ENCODE measurements at regions not wholly inside any gene's neighbourhood (a gene's known extent, or its start where the extent isn't known, plus 50 kb on each side); places are given as distances from the start of the nearest gene placed in this dataset.
"Not testable (repeated sequence)": the region's sequence is repeated elsewhere in the genome, so short reads cannot be mapped to it uniquely, and the experiment has no call there.

DNA sequence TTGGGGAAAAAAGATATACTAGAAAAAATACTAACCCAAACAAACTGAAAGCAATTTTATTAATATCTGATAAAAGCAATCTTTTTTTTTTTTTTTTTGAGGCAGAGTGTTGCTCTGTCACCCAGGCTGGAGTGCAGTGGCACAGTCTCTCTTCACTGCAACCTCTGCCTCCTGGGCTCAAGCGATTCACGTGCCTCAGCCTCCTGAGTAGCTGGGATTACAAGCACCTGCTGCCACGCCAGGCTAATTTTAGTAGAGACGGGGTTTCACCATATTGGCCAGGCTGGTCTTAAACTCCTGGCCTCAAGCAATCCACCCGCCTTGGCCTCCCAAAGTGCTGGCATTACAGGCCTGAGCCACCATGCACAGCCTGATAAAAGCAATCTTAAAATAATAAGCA, 467.5 kb upstream of the TNC start:
- not testable (repeated sequence) for DNase-seq

DNA sequence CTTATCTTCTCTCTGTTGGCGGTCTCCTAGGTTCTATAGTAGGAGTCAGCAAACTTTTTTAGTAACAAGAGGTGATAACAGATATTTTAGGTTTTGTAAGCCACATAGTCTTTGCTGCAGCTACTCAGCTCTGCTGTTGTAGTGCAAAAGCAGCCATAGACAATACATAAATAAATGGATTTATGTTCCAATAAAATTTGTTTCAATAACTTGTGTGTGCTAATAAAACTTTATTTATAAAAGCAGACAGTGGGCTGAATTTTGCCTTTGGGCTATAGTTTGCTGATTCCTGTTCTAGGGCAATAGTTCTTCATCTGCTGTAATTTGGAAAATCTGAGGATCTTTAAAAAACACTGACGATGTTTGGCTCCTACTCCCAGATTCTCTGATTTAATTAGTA, 469.4 kb upstream of the TNC start:
- no peak for DNase-seq

DNA sequence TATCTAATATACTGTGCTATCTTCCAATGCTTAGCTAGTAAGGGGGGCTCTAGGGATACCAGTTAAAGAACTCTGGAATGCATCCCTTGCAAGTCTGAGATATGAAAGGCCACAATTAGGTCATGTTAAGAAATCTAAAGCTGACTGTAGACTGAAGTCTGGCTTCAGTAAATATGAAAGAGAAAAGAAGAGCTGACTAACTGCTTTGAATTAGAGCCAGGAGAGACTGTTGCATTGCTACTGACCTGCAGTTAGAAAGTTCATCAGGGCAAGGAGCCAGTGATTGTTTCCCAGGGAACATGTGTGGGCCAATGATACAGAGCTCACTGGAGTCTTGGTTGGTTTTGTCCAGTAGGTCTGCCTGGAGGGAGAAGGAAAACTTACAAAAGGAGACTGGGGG, 472.1 kb upstream of the TNC start:
- DNase-seq = no peak

DNA sequence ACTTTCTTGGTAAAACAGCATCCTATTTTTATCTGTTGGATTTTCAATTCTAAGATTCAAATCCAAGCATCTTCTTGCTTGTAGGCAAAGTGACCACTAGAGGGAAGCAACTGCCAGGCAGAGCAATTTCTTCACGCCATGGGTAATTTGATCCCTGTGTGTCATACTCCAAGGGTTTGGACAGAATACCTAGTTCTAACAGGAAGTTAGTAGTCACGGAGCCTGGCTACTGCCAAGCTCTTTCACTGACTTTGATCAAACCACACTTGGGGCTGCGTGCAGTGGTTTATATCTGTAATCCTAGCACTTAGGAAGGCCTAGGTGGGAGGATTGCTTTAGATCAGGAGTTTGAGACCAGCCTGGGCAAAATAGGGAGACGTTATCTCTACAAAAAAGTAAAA, 473.6 kb upstream of the TNC start:
- peak; percentile 51 for DNase-seq

DNA sequence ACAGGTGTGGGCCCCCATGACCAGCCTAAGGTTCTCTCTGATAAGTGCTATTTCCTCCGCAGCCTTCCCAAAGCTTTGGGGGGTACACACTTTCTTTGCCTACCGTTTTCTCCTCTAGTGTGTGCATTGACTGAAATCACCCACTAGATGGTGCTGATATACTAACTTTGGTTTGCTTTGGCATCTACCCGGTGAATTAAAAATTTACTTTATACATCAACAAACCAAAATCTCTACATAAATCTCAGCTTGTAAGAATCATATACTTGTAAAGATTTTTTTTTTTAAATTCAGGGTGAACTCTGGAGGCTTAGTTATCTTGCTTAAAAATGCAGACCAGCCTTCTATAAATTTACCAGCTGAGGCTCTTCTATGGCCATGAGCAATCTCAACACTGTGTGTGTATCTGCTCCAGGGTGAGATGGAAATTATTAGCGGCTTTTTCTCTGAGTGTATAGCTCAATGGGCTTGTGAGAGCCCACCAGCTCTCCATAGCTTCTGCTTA, 475.7 kb upstream of the TNC start:
- peak; percentile 54 for DNase-seq

DNA sequence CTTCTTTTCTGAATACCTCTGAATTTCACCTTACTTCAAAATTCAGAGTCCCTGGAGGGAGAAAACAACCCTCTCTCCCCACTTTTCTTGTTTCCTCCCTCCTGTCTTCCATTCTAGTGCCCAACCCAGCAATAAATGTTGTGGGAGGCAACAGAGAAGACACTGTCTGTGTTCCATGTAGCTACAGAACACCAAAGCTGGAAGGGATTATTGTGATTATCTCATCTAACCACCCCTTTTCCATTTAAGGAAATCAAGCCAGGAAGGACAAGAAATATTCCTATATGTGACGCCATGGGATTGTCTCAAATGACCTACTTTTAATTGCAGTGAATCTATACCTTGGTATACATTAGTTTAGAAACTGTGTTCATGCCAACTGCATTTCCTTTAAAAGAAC, 476.6 kb upstream of the TNC start:
- no peak for DNase-seq

DNA sequence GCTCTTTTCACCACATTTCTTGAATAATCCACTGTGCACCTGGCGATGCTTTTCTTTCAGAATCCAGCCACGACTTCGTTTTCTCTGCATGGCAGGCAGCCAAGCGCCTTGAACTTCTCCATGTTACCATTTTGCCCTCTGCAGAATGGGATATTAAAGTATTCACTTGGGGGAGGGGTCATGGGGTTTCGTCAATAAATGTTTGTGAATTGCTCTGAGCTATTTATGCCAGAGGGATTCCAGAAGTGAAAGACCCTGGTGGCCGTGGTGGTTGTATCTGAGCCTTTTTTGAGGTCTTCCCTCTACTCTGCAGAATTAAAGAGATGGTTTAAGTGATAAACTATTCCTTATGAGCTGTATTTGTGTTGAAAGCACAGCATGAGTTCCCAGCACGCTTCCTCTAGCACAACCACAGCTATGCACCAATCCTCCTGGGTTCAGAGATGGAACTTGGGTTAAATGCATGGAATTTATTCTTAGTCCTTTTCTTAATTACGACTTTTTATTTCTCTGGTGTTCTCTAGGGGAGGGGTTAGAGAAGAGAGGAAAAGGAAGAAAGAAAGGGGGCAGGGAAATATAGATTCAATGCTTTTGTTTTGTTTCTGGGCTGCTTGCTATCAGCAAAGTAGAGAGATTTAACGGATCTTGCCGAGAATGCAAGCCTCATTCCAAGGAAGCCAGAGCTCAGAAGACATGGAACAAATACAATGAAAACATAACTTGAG, 478.2 kb upstream of the TNC start:
- no peak for DNase-seq

DNA sequence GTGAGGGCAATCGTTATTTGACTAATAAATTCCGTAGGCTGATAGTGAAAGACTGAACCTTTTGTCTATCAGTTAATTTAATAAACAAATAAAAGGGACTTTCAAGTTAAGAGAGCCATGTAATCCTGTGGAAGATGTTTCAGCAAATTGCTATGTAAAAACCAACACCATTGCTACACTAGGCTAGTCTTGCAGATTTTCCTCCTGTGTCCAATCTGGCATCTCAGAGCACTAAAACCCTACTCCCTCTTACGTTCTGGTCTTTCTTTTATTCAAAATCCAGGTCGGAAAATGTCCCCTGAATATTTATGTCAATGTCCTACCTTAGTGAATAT, 478.8 kb upstream of the TNC start:
- no peak for DNase-seq

DNA sequence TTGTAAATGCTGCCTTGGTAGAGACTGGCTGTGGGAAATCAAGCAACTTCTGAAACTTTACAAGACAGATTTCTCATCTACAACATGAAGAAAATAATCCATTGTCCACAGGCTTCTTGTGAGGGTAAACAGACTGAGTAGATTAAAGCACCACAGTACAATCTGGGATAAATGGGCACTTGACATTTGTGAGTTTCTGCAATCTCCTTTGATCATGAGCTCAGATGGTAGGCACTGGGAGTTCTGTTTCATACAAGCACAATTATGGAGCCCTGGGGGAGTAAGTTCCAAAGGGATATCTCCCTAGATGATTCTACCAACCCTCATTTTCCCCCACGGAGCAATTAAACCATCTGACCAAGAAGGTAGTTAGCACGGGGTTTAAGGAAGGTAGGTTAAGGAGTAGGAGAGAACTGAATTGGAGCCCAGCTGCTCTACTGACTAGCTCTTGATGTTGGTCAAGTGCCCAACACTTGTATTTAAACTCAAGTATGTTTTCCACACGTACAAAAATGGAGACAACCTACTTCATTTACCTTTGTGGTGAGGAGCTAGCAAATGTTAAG, 479.5 kb upstream of the TNC start:
- no peak for DNase-seq

DNA sequence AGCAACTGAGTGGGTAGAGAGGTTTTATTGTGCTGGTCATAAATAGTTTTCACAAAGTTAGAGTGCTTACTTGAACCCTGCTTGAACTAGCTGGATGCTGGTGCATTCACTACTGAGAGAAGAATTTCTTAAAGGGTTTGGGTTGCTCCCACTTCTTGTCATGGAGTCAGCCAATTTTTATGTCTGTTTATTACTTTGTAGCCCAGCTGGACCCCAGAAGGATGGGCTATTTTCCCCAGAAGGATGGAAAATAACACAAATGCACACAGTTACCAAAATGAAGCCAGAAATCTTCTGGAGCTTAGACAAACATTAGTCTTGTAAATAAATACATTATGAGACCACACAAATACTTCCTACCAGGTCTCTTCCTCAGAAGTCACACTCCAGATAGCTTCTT, 480.8 kb upstream of the TNC start:
- no peak for DNase-seq

DNA sequence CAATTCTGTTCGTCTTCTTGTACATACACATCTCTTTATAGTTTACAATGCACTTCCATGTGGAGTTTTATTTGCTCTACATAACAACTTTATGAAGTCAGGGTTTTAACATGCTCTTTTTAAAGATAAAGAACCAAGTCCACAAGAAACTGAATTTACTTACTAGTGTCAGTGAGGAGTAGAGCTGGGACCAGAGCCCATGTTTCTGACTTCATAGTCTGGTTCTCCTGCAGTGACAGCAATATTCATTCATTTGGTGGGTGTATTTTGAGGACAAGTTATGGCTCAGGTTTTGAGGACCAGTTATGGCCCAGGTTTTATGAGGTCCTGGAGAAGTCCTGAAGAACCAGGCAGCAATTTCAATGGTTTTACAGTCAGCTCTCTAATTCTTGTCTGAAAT, 481.9 kb upstream of the TNC start:
- no peak for DNase-seq

DNA sequence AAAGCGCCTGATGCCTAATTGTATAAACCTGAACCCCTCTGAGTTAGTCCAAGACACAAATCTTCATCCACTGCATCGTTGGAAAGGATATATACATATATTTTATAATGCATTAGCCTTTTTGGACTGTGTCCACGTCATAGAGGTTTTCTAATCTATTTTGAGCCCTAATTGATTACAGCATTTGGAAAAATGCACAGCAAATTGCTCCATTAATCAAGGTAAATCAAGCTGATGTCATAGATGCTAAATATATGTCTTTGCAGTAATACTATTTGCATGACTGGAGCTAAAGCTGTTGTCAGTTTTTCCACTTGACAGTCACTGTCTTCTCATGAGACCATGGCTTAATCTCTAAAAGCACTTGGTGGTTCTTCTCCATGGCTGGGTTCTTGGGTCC, 483.5 kb upstream of the TNC start:
- DNase-seq = no peak

DNA sequence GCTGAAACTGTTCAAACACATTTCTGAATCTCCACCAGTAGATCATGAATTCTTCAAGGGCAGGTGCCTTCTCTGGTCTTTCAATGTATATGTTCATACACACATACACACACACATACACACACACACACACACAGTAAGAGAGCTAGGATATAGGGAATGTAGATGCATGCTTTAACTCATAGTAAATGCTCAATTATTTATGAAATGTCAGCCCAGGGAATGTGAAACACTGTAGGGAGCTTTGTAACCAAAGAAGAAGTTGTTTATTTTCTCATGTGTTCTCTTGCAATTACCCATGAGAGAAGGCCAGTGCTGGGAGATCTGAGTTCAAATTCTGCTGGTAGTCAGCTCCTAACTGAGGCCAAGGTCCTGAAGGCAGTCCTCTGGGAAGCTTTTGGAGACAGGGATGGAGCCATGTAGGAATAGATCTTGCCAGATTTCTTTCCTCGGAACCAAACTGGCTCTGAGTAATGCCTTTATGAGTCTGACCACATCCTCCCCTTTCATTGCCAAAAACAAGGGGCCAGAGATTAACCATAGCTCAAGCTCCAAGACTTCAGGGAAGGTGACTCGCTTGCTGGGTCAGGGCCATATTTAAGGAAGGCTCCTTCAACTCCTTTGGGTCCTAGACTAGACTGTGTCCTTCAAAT, 487.0 kb upstream of the TNC start:
- no peak for DNase-seq

DNA sequence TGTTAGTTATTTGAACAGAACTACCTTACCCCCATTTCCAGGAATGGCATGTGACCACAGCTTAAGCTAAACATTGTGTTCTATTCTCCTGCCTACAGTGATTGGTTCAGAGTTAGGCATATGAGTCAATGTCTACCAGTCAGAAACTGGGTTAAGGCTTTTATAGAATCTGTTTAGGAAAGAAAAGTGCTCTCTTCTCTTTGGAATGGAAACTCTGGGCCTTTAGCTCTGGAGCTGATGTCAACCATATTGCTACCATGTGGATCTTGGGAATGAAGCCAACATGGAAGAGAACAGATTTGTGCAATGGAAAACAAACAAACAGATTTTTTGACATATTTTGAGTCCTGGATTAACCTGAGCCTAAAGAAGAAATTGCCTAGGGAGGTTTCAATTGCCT, 488.9 kb upstream of the TNC start:
- no peak for DNase-seq

DNA sequence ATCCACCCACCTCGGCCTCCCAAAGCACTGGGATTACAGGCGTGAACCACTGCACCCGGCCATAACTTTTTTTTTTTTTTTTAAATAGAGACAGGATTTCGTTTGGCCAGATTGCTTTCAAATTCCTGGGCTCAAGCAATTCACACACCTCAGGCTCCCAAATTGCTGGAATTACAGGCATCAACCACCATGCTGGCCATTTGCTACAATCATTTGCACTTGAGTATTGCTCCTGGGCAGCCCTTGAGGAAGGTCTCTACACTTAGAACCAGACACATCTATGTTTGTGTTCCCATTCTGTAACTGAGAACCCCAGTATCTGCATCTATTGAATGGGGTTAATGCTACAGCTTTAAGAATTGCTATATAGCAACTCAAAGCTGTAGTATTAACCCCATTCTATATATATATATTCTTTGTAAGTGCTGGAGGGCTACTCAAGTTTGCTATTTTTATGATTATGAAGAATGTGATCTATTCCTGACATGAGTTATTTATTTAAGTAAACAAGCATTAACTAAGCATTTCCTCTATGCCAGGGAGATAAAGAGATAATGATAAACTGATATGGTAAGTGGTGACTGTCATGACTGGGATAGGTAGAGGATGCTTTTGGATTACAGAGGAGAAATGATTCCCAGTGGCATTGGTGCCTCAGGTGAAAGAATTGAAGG, 496.5 kb upstream of the TNC start:
- DNase-seq = no peak

DNA sequence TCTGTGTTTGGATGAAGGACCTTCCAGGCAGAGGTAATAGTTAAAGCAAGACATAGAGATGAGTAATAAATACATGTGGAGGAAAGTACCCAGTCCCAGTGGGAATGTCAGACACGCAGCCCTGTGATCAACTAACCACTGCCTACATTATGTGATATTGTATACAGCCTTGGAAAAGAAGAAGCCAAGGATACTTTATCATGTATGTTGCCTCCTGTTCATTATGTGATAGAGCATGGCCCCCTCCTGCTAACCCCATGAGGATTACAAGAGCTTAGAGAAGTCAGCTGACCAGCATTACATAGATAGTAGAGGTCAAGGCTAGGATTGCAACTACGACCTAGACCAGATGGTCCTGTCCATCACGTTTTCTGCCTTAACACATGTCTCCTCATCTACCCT, 497.0 kb upstream of the TNC start:
- DNase-seq = no peak

DNA sequence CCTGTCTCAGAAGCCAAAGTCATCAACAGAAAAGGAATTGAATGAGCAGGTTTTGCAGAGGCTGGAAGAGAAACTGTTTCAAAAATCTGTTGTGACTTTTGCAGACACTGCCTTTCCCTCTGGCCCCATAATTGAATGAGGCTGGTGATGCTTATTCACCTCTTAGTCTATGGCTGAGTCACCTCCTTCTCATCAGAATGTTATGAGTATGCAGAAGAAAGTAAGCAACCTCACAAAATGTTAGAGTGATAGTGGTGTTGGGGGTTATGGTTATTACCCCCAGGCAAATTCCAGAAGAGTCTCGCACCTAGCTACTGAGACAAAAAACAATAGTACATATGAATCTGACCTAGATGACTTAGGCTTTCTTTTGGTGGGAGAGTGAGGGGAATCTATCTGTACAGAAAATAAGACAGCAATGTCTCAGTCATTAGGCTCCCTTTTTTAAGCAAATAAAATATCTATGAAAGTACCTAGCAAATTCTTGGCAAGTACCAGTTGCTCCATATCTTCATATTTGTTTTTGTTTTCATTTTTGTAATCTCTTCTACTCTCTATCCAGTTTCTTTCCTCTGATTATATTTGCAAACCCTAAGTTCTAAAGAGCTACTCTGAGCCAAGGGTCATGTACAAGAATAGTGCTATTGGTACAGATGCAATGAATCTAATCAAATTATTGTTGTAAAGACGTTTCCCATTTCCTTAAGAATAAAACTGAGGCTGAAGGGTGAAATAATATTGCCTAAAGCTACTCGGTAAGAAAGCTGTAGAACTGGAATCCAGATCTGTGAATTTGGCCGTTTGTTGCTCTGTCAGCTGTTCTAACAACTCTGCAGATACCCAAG, 498.1 kb upstream of the TNC start:
- no peak for DNase-seq

DNA sequence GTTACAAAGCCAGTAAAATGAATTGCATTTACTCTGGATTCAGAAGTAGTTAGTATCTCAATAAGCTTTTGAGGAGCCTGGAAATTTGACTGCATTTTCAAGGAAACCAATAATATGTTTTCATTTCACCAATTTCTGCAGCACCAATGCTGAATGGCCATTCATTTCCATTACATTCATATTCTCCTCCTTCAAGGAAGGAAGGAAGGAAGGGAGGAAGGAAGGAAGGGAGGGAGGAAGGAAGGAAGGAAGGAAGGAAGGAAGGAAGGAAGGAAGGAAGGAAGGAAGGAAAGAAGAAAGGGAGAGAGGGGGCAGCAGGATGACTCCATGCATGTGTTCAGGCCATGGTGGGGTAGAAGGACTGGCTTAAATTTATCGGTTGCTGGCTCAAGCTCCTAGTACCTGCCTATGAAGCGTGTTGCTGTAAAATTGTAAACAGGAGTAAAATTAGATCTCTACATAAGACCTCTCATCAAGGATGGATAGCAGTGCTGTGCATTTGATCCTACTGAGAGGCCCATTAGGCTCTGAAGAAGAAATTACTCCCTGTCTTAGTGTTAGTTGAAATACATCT, 498.8 kb upstream of the TNC start:
- no peak for DNase-seq

DNA sequence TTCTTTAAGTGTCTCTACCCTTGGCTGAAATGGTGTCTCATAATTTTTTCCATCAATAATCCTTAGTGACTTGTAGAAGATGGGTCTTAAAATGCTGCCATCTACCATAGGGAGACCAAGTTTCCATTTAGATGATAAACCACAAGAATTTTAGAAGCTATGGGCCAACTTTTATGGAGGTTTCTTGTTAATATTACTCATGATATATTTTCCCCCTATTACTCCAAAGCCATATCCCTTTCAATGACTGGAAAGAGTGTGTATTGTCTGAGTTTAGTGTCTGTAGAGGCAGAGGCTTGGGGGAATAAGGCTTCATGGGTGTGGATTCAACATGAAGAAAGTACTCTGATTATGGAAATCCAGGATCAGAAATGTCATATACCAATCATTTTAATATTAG, 507.3 kb upstream of the TNC start:
- DNase-seq = no peak

DNA sequence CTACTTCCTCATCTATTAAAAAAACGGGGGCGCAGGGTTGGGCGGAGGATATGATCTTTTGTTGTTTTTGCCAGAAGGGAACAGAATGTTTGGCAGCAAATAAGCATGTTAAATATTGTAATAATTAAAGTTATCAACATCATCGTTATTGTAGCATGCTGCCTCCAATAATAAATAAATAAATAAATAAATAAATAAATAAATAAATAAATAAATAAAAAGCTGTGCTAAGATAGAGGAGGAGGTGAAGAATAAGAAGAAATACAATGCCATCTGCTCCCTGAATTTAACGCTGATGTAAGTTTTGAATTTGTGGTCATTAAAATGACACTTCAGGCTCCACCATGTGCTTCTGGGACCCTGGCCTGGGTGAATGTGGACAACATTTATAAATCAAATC, 508.0 kb upstream of the TNC start:
- no peak for DNase-seq

DNA sequence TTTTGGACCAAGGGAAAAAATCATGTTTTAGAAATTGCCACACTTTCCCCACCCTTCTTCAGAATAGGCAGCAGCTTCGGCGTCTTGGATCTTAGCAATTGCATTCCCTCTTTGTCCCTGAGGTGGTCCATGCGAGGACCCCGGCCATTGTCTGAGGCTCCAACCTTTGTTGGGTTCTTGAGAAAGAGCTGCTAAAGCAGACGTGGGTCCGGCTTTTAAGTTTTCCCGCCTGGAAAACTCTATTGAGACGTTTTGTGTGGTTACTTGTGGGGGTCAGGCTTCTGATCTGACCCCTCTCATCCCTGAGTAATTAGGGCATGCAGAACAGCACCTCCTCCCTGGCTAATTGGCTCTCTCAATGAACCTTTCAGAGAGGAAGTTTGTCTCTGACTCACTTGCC, 509.6 kb upstream of the TNC start:
- no peak for DNase-seq

DNA sequence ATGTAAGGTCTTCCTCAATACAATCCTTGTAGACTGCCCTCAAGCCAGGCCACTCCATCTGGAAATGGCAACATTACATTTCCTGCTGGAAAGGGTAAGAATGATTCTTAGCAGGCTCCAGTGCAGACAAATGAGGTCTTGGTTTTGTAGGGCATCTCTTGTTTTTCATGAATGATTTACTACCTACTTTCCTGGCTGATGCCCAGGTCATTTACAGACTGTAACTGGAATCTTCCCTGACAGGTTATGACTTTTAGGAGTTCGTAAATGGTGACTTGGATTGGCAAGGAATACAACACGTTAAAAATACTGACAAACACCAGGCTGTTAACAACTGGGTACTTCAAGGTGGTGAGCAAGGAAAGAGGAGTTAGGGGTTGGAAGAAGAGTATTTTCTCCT, 510.5 kb upstream of the TNC start:
- no peak for DNase-seq

Measured in hematopoietic multipotent progenitor cell treated with erythropoietin and hydrocortisone succinate and interleukin-3 and kit ligand, for 4 days (in vitro differentiated cells).